Upper lobe of right lung (tissue), 1 donor: ENCODE measurements at regions not wholly inside any gene's neighbourhood (a gene's known extent, or its start where the extent isn't known, plus 50 kb on each side); places are given as distances from the start of the nearest gene placed in this dataset.

Experiments used
- ATAC-seq: fragments of 200-7000 bp; cut with Tn5 transposase; one replicate; pipeline ENCODE4 v1.9.1; 2020; ENCODE audit warnings: mild to moderate bottlenecking, moderate library complexity
- DNase-seq: peaks from one replicate; pipeline ENCODE4 v3.0.0-alpha.2; 2020
- H3K27ac ChIP-seq: fragments of 200-600 bp; one replicate; pipeline ENCODE4 v1.8.0; 2022
- H3K27me3 ChIP-seq: fragments of 200-600 bp; one replicate; pipeline ENCODE4 v1.8.0; 2022; ENCODE audit warnings: mild to moderate bottlenecking
- H3K36me3 ChIP-seq: fragments of 200-600 bp; one replicate; pipeline ENCODE4 v1.8.0; 2022
- H3K4me1 ChIP-seq: fragments of 200-600 bp; one replicate; pipeline ENCODE4 v1.8.0; 2022
- H3K4me3 ChIP-seq: fragments of 200-600 bp; one replicate; pipeline ENCODE4 v1.8.0; 2022; ENCODE audit warnings: mild to moderate bottlenecking
- H3K9me3 ChIP-seq: fragments of 200-600 bp; one replicate; pipeline ENCODE4 v1.8.0; 2022
- intact Hi-C: fragments of 100-400 bp; cut with DNase I; formaldehyde crosslinking; loops from one replicate; pipeline ENCODE4 v1.11.0; 2022
- TF ChIP-seq, protein P1 (sequence below): fragments of 200-600 bp; IDR thresholded peaks from one replicate; pipeline ENCODE4 v1.8.0; 2022; ENCODE audit warnings: antibody characterized with exemption
- donor health status: DM: no; HTN: yes; CAD: no; lungs with severe emphysema.

DNA sequence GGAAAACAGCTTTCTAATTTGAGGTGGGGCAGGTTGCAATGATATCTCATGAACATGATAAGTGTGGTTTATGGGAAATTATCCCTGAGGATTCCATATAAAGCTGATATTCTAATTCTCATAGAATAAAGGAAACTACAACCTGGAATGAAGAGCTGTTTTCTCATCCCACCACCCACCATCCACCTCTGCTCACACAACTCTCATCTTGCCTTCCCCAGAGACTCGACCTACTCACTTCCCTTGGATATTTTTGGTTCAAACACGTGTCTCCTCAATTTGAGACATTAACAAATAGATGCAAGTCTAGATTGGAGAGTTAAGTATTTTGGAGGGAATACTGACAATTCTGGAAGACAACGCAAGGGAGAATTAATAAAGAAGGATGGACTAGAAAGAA lies 490.9 kb downstream of the TMEM182 start:
- intact Hi-C loops: no loop called here
- no peak for ATAC-seq

DNA sequence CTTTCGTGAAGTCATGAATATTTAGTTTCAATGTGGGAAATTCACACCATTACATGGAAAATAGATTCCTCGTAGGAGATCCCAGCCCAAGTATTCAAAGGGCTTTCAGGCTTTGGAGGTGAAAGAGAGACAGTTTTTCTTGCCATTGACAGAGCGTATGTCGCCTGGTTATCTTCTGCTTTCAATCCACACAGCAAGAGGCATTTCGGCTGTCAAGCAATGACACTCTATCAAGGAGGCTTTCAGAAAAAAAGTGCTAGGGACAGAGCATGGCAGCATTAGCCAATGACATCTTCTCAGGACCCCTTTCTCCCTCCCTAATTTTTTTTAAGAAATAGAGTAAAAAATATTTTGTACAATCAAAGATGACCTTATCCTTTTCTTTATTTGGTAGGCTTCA lies 492.8 kb downstream of the TMEM182 start:
- DNase-seq (no peak), ATAC-seq (no peak)
- no peaks in the 10 kb centered on the region for H3K27me3 ChIP-seq
- H3K4me3 ChIP-seq: no peak overlapping the region
- H3K4me1 ChIP-seq: no peaks in the 10 kb centered on the region
- no peaks in the 10 kb centered on the region for H3K36me3 ChIP-seq
- TF ChIP-seq, protein P1, sequence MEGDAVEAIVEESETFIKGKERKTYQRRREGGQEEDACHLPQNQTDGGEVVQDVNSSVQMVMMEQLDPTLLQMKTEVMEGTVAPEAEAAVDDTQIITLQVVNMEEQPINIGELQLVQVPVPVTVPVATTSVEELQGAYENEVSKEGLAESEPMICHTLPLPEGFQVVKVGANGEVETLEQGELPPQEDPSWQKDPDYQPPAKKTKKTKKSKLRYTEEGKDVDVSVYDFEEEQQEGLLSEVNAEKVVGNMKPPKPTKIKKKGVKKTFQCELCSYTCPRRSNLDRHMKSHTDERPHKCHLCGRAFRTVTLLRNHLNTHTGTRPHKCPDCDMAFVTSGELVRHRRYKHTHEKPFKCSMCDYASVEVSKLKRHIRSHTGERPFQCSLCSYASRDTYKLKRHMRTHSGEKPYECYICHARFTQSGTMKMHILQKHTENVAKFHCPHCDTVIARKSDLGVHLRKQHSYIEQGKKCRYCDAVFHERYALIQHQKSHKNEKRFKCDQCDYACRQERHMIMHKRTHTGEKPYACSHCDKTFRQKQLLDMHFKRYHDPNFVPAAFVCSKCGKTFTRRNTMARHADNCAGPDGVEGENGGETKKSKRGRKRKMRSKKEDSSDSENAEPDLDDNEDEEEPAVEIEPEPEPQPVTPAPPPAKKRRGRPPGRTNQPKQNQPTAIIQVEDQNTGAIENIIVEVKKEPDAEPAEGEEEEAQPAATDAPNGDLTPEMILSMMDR: no peak
- H3K9me3 ChIP-seq: no peaks in the 10 kb centered on the region
- intact Hi-C loops: no loop called here
- no peak overlapping the region for H3K27ac ChIP-seq

More for the DNA sequence above, 490.9 kb downstream of the TMEM182 start:
- Histone ChIP-seq H3K4me3 (no peak overlapping the region), H3K9me3 (no peaks in the 10 kb centered on the region), H3K36me3 (no peaks in the 10 kb centered on the region), H3K27me3 (no peaks in the 10 kb centered on the region), H3K4me1 (no peaks in the 10 kb centered on the region), H3K27ac (no peak overlapping the region)
- TF ChIP-seq, protein P1: no peak
- no peak for DNase-seq

DNA sequence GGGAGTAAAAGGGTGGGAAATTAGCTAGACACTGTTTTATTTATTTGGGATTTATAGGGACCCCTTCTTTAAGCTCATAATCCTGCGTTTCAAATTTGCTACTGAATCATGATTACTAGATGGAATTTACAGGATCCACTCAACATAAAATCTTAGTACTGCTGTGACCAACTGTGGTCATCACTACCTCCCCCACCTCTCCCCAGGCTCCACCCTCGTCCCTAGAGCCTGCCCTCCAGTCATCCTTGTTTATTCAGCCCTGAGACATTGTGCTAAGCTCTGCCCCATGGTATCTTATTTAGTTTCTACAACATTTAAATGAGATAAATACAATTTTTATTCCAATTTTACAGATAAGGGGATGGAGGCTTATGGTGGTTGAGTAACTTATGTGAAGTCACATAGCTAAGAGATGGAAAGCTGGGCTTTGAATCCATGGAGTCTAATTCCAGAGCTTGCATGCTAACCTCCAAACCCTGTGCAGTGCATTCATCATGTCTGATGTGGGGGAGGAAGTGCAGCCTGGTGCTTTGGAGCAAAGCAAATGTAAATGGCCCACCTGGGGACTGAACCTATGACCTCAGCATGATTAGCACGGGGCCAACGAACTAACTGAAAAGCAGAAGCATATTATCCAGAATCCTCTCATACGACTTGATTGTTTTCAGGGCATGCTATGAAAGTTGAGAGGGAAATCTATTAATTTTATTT lies 502.4 kb downstream of the TMEM182 start:
- TF ChIP-seq, protein P1: no peak
- H3K27me3 ChIP-seq: no peaks in the 10 kb centered on the region
- intact Hi-C loops: no loop called here
- H3K9me3 ChIP-seq: no peaks in the 10 kb centered on the region
- no peak overlapping the region for H3K4me3 ChIP-seq
- H3K27ac ChIP-seq: no peak overlapping the region
- H3K36me3 ChIP-seq: no peaks in the 10 kb centered on the region
- H3K4me1 ChIP-seq: no peaks in the 10 kb centered on the region
- ATAC-seq (no peak), DNase-seq (no peak)

DNA sequence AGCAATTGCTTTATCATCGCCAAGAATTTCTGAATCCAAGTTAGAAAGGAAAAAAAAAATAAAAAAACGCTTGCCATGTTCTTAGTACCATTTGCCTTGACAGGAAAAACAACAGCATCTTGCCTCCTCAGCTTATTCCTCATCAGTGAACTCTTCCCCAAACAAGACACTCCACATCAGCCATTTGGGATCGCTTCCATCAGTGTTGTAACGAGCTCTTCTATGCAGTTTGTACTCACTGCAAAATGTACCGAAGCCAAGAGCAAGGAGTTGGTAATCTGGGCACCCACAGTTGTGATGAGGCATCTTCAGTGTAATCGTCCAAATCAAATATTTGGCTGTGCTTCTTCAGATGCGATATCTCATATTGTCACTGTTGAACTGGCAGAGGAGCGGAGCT lies 503.7 kb downstream of the TMEM182 start:
- Histone ChIP-seq H3K27ac (no peak overlapping the region), H3K9me3 (no peaks in the 10 kb centered on the region), H3K27me3 (no peaks in the 10 kb centered on the region), H3K4me3 (no peak overlapping the region), H3K36me3 (no peaks in the 10 kb centered on the region), H3K4me1 (no peaks in the 10 kb centered on the region)
- ATAC-seq: no peak
- TF ChIP-seq, protein P1: no peak
- intact Hi-C loops: no loop called here
- no peak for DNase-seq

DNA sequence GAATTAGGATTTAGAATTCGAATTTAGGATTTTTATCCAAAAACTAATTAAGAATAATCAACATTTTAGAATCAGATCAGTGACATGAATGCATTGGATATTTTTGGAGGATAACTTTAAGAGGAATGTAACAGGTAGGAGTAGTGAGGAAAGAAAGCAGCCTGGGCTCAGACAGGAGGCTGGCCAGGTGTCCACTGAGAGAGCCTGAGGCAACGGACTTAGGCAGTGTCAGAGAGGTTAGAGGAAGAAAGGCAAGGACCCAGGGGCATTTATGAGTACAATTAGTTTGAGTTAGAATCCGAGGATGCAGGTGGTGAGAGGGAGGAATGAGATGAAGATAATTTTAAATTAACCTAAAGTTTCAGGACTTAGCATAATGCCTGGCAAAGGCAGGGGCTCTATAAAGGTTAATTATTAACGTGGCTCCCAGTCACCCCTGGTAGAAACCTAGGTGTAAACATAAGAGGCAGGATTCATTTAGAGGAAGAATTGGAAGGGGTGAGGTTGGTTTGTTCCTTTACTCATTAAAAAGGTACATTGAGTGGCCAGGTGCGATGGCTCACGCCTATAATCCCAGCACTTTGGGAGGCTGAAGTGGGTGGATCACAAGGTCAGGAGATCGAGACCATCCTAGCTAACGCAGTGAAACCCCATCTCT lies 507.1 kb downstream of the TMEM182 start:
- intact Hi-C loops: no loop called here
- TF ChIP-seq, protein P1: no peak
- no peaks in the 10 kb centered on the region for H3K4me1 ChIP-seq
- H3K27me3 ChIP-seq: no peaks in the 10 kb centered on the region
- no peak overlapping the region for H3K27ac ChIP-seq
- no peaks in the 10 kb centered on the region for H3K36me3 ChIP-seq
- ATAC-seq: no peak
- DNase-seq: no peak
- H3K4me3 ChIP-seq: no peak overlapping the region
- H3K9me3 ChIP-seq: no peaks in the 10 kb centered on the region
